ENCODE measurements at regions not wholly inside any gene's neighbourhood (a gene's known extent, or its start where the extent isn't known, plus 50 kb on each side); places are given as distances from the start of the nearest gene placed in this dataset.
"Not testable (repeated sequence)": the region's sequence is repeated elsewhere in the genome, so short reads cannot be mapped to it uniquely, and the experiment has no call there.

- no peaks in the 10 kb centered on the region for H3K4me1 ChIP-seq (ENCODE audit: control insufficient read depth, insufficient read depth, low read length)
- H3K9me3 ChIP-seq (ENCODE audit: control insufficient read depth, low read length), result no peaks in the 10 kb centered on the region
- H3K9ac ChIP-seq (ENCODE audit: low read length), result no peak overlapping the region
- H3K27me3 ChIP-seq (replicated peaks; ENCODE audit: control insufficient read depth, insufficient read depth, low read length), result no peaks in the 10 kb centered on the region
- no peak for DNase-seq (ENCODE audit: low read depth)
- no peaks in the 10 kb centered on the region for H3K36me3 ChIP-seq (ENCODE audit: control insufficient read depth, insufficient read depth, low read length, severe bottlenecking)
- H3K4me3 ChIP-seq (ENCODE audit: low read length), result no peak overlapping the region
Measured at GRCh38 chr10:80786322-80786721, 248.6 kb downstream of the SH2D4B start.

GRCh38 chr10:80787952-80788351, 250.2 kb downstream of the SH2D4B start:
- no peaks in the 10 kb centered on the region for H3K27me3 ChIP-seq (replicated peaks; ENCODE audit: control insufficient read depth, insufficient read depth, low read length)
- no peaks in the 10 kb centered on the region for H3K36me3 ChIP-seq (ENCODE audit: control insufficient read depth, insufficient read depth, low read length, severe bottlenecking)
- no peaks in the 10 kb centered on the region for H3K9me3 ChIP-seq (ENCODE audit: control insufficient read depth, low read length)
- no peak overlapping the region for H3K4me3 ChIP-seq (ENCODE audit: low read length)
- DNase-seq (ENCODE audit: low read depth), result no peak
- H3K4me1 ChIP-seq (ENCODE audit: control insufficient read depth, insufficient read depth, low read length), result no peaks in the 10 kb centered on the region
- H3K9ac ChIP-seq (ENCODE audit: low read length), result no peak overlapping the region

- H3K9ac ChIP-seq (ENCODE audit: low read length), result no peak overlapping the region
- no peaks in the 10 kb centered on the region for H3K9me3 ChIP-seq (ENCODE audit: control insufficient read depth, low read length)
- no peaks in the 10 kb centered on the region for H3K36me3 ChIP-seq (ENCODE audit: control insufficient read depth, insufficient read depth, low read length, severe bottlenecking)
- H3K4me3 ChIP-seq (ENCODE audit: low read length), result no peak overlapping the region
- H3K4me1 ChIP-seq (ENCODE audit: control insufficient read depth, insufficient read depth, low read length), result no peaks in the 10 kb centered on the region
- no peak for DNase-seq (ENCODE audit: low read depth)
- no peaks in the 10 kb centered on the region for H3K27me3 ChIP-seq (replicated peaks; ENCODE audit: control insufficient read depth, insufficient read depth, low read length)
Measured at GRCh38 chr10:80794994-80795393, 257.3 kb downstream of the SH2D4B start.

GRCh38 chr10:80805343-80806020, 267.8 kb downstream of the SH2D4B start:
- H3K4me1 ChIP-seq (ENCODE audit: control insufficient read depth, insufficient read depth, low read length), result no peaks in the 10 kb centered on the region
- DNase-seq (ENCODE audit: low read depth), result no peak
- H3K27me3 ChIP-seq (replicated peaks; ENCODE audit: control insufficient read depth, insufficient read depth, low read length), result no peaks in the 10 kb centered on the region
- H3K9ac ChIP-seq (ENCODE audit: low read length), result no peak overlapping the region
- peaks cover 8% of the 10 kb centered on the region for H3K9me3 ChIP-seq (ENCODE audit: control insufficient read depth, low read length)
- no peaks in the 10 kb centered on the region for H3K36me3 ChIP-seq (ENCODE audit: control insufficient read depth, insufficient read depth, low read length, severe bottlenecking)
- no peak overlapping the region for H3K4me3 ChIP-seq (ENCODE audit: low read length)

- DNase-seq (ENCODE audit: low read depth), result no peak
- Histone ChIP-seq H3K9me3 (ENCODE audit: control insufficient read depth, low read length) (peaks cover 5% of the 10 kb centered on the region), H3K9ac (ENCODE audit: low read length) (no peak overlapping the region), H3K4me3 (ENCODE audit: low read length) (no peak overlapping the region), H3K4me1 (ENCODE audit: control insufficient read depth, insufficient read depth, low read length) (no peaks in the 10 kb centered on the region), H3K36me3 (ENCODE audit: control insufficient read depth, insufficient read depth, low read length, severe bottlenecking) (no peaks in the 10 kb centered on the region), H3K27me3 (replicated peaks; ENCODE audit: control insufficient read depth, insufficient read depth, low read length) (no peaks in the 10 kb centered on the region)
Measured at GRCh38 chr10:80814147-80814652, 276.5 kb downstream of the SH2D4B start.

GRCh38 chr10:80829151-80829550, 291.4 kb downstream of the SH2D4B start:
- Histone ChIP-seq H3K36me3 (ENCODE audit: control insufficient read depth, insufficient read depth, low read length, severe bottlenecking) (no peaks in the 10 kb centered on the region), H3K9me3 (ENCODE audit: control insufficient read depth, low read length) (peaks cover 18% of the 10 kb centered on the region), H3K4me3 (ENCODE audit: low read length) (no peak overlapping the region), H3K9ac (ENCODE audit: low read length) (no peak overlapping the region), H3K27me3 (replicated peaks; ENCODE audit: control insufficient read depth, insufficient read depth, low read length) (no peaks in the 10 kb centered on the region), H3K4me1 (ENCODE audit: control insufficient read depth, insufficient read depth, low read length) (no peaks in the 10 kb centered on the region)
- DNase-seq (ENCODE audit: low read depth), result no peak

GRCh38 chr10:80829562-80829961, 291.9 kb downstream of the SH2D4B start:
- peaks cover 22% of the 10 kb centered on the region for H3K9me3 ChIP-seq (ENCODE audit: control insufficient read depth, low read length)
- H3K4me3 ChIP-seq (ENCODE audit: low read length), result no peak overlapping the region
- H3K9ac ChIP-seq (ENCODE audit: low read length), result no peak overlapping the region
- H3K4me1 ChIP-seq (ENCODE audit: control insufficient read depth, insufficient read depth, low read length), result no peaks in the 10 kb centered on the region
- no peaks in the 10 kb centered on the region for H3K36me3 ChIP-seq (ENCODE audit: control insufficient read depth, insufficient read depth, low read length, severe bottlenecking)
- no peak for DNase-seq (ENCODE audit: low read depth)
- no peaks in the 10 kb centered on the region for H3K27me3 ChIP-seq (replicated peaks; ENCODE audit: control insufficient read depth, insufficient read depth, low read length)

- H3K36me3 ChIP-seq (ENCODE audit: control insufficient read depth, insufficient read depth, low read length, severe bottlenecking); H3K9ac ChIP-seq (ENCODE audit: low read length); DNase-seq (ENCODE audit: low read depth); H3K4me1 ChIP-seq (ENCODE audit: control insufficient read depth, insufficient read depth, low read length); H3K4me3 ChIP-seq (ENCODE audit: low read length); H3K27me3 ChIP-seq (replicated peaks; ENCODE audit: control insufficient read depth, insufficient read depth, low read length): not testable (repeated sequence)
- H3K9me3 ChIP-seq (ENCODE audit: control insufficient read depth, low read length), result peaks cover 23% of the 10 kb centered on the region
Measured at GRCh38 chr10:80832693-80833092, 295.0 kb downstream of the SH2D4B start.

- DNase-seq (ENCODE audit: low read depth), result no peak
- no peaks in the 10 kb centered on the region for H3K4me1 ChIP-seq (ENCODE audit: control insufficient read depth, insufficient read depth, low read length)
Measured at GRCh38 chr10:80855348-80855971, 317.8 kb downstream of the SH2D4B start.

GRCh38 chr10:80856186-80856585, 318.5 kb downstream of the SH2D4B start:
- Histone ChIP-seq H3K27me3 (replicated peaks; ENCODE audit: control insufficient read depth, insufficient read depth, low read length) (peaks cover 17% of the 10 kb centered on the region), H3K9ac (ENCODE audit: low read length) (no peak overlapping the region), H3K4me1 (ENCODE audit: control insufficient read depth, insufficient read depth, low read length) (no peaks in the 10 kb centered on the region), H3K36me3 (ENCODE audit: control insufficient read depth, insufficient read depth, low read length, severe bottlenecking) (no peaks in the 10 kb centered on the region), H3K9me3 (ENCODE audit: control insufficient read depth, low read length) (no peaks in the 10 kb centered on the region), H3K4me3 (ENCODE audit: low read length) (no peak overlapping the region)
- no peak for DNase-seq (ENCODE audit: low read depth)

More at GRCh38 chr10:80855348-80855971, 317.8 kb downstream of the SH2D4B start:
- Histone ChIP-seq H3K4me3 (ENCODE audit: low read length) (no peak overlapping the region), H3K9me3 (ENCODE audit: control insufficient read depth, low read length) (no peaks in the 10 kb centered on the region), H3K27me3 (replicated peaks; ENCODE audit: control insufficient read depth, insufficient read depth, low read length) (peaks cover 17% of the 10 kb centered on the region), H3K9ac (ENCODE audit: low read length) (no peak overlapping the region), H3K36me3 (ENCODE audit: control insufficient read depth, insufficient read depth, low read length, severe bottlenecking) (no peaks in the 10 kb centered on the region)

GRCh38 chr10:80859279-80859678, 321.6 kb downstream of the SH2D4B start:
- H3K4me3 ChIP-seq (ENCODE audit: low read length), result not testable (repeated sequence)

More at GRCh38 chr10:80859279-80859678, 321.6 kb downstream of the SH2D4B start:
- H3K4me1 ChIP-seq (ENCODE audit: control insufficient read depth, insufficient read depth, low read length); H3K9me3 ChIP-seq (ENCODE audit: control insufficient read depth, low read length); H3K36me3 ChIP-seq (ENCODE audit: control insufficient read depth, insufficient read depth, low read length, severe bottlenecking); H3K9ac ChIP-seq (ENCODE audit: low read length); DNase-seq (ENCODE audit: low read depth): not testable (repeated sequence)
- peaks cover 20% of the 10 kb centered on the region for H3K27me3 ChIP-seq (replicated peaks; ENCODE audit: control insufficient read depth, insufficient read depth, low read length)

Measured in adipocyte (in vitro differentiated cells).